GM21737 (cell line): ENCODE measurements at regions not wholly inside any gene's neighbourhood (a gene's known extent, or its start where the extent isn't known, plus 50 kb on each side); places are given as distances from the start of the nearest gene placed in this dataset.

Experiments
- ATAC-seq: cut with Tn5 transposase; IDR thresholded peaks from one replicate; pipeline ENCODE4 v1.9.1; 2021; ENCODE audit warnings: mild to moderate bottlenecking, moderate library complexity; ENCODE audit not compliant: unreplicated experiment

DNA sequence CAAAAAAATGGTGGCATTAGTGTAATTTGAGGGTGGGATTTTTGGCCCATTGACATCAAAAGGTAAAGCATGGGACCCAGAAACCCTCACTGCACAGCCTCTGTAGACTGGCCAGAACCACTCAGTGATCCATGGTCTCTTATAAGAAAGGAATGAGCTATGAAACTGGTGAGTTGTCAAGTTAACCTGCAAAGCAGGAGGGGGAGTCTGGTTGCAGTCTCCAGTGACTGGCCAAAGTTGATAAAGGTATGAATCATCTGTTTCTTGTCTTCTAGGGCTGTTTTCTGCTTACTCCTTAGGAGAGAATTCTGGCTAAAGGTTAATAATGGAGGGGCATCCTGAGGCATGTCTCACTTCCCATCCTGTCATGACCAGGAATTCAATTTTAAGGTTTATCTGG lies 325.2 kb downstream of the TLR4 start:
- ATAC-seq, result no peak

DNA sequence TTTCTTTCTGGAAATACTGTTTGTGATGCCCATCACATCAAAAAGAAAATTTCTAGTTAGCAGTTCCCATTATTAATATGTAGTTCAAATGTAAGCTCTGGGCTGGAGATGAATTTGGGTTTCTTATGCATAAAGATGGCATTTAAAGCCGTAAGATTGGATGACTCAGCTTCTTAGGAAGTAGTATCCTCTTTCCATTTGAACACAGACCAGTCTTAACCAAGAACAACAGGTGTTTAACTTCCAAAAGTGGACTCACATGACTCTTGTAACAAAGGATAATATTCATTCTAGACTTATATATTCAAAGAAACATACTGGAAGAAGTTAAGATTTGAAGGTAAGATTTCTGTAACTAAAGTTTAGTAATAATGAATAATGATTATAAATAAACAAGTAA lies 330.5 kb downstream of the TLR4 start:
- no peak for ATAC-seq

DNA sequence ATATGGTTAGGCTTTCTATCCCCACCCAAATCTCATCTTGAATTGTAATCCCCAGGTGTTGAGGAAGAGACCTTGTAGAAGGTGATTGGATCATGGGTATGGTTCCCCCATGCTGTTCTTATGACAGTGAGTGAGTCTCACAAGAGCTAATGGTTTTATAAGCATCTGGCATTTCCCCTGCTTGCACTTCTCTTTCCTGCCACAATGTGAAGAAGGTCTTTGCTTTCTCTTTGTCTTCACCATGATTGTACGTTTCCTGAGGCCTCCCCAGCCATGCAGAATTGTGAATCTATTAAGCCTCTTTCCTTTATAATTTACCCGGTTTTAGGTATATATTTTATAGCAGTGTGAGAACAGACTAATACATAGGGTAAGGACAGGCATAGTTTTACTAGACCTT lies 334.5 kb downstream of the TLR4 start:
- no peak for ATAC-seq

DNA sequence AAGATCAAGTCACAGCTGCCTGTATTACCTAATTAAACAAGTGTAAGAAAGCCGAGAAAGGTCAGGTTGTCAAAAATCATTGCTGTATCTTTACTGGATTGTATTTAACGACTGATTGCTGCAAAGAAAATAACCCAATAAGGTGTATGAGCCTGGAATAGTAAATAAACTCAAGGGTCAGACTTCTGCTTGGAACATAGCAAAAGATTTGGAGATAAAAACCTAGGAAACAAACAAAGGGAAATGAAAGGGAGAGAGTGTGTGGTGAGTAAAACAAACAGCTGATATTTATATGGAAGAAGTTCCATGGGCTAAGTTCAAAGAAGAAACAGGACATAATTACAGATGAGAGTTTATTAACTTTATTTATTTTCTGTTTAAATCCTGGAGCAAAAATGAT lies 354.0 kb downstream of the TLR4 start:
- ATAC-seq, result no peak

DNA sequence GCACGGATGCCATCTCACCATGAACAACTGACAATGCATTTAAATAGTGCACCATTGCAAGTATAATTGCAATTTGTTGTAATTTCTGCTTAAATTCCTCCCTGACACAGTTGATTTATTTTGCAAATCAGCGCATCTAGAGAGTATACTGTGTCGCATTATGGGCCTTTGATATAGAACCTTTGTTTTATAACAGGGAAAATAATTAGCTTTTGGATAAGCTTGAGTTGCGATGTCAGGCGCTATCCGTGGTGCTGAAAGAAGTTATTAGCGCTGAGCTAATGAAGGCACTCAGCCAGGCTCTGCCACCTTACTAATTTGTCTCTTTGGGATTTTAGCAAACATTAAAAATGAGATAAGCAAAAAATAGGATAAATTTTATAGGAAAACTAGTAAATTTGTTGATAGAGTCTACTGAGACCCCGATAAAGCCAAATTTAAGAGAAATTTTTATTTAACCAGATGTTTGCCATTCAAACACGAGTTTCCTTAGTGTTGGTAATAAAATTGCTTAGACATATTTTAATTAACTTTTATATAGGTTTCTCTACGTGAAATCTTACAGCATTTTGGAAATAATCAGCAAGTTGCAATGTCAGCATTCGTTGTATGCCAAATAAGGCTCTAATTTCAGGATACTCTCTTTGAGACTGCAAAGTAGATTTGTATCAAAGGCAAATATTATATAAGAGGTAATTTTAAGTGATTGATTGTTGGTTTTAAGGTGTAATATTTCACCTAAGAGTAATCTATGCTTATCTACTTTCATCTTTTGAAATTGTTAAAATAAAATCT lies 355.5 kb downstream of the TLR4 start:
- no peak for ATAC-seq

DNA sequence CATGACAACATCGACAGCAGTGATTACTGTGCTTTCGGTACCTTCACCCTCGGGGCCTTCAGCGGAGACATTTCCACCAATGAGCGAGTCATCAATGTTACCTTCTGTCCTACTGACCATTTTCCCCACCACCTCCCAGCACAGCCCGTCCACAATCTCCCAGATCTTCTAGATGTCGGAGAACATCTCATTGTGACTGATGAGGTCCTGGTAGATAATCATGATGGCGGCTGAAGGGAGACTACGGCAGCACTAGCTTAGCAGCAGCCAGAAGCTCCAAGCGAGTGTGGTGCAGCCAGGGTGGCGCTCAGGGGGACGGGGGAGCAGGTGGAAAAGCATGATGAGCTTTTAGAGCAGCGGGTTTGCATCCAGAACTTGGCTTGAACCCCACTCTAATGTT lies 379.0 kb downstream of the TLR4 start:
- no peak for ATAC-seq

DNA sequence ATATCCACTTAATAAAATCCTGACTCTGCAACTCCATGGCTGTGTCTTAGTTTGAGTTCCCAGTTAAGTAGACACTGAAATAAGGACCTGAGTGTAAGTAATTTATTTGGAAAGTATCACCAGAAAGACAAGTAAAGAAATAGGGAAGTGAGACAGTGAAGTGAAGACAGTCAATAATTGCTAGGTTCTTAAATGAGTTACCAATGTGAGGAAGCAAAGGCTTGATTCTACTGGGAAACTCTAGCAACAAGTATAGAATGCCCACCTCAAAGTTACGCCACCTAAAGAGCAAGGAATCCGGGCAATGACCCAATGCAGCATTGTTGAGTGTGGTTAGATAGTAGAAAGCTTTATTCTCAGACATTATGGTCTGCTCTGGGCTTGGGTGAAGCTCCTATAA lies 383.9 kb downstream of the TLR4 start:
- ATAC-seq, result no peak

DNA sequence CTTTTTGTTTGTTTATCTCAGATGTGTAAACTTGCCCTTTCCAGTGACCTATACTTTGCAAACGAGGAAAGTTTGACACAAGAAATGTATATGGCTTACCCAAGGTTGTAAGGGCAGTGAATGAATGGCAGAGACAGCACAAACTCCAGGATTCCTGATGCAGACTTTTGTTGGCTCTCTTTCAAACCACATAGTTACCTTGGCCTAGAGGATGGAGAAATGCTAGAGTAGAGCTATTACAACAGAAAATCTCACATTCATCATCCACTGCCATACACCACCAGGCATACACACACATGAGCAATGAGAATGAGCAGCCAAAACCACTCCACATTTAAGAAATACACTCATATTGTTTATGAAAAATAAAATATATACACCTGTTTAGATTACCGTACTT lies 387.0 kb downstream of the TLR4 start:
- ATAC-seq, result no peak

DNA sequence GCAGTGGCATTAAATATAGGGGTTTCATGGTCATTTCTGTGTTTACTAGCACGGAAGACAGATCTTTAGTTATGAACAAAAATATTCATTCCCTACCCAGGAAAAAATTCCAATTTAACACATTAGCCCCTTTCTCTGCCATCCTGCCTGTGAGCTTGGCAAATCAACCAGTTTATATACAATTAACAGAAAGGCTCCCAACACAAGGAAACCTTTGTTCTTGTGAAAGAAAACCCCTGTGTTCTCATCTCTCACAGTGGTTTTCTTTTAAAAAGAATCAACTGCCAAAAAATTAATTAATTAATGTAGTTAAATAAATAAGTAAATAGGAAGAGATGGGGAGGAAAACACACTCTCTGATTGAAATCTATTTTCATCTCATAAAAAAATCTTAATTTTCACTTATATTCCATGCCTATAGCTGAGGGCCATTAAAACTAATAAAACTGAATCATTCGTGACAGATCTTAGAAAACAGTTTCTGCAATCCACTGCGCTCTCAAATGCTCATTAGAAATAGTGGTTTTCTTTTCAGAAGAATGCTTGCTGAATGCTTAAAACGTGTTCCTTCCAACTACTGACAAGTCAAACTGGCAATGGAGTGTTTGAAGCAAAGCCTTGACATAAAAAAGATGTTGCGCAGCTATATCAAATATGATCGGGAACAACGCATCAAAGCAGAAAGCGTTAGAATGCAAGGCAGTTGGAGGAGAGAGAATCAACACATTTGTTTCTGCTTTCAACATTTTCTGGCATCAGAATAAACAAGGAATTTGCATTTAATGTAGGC lies 387.7 kb downstream of the TLR4 start:
- ATAC-seq, result no peak

DNA sequence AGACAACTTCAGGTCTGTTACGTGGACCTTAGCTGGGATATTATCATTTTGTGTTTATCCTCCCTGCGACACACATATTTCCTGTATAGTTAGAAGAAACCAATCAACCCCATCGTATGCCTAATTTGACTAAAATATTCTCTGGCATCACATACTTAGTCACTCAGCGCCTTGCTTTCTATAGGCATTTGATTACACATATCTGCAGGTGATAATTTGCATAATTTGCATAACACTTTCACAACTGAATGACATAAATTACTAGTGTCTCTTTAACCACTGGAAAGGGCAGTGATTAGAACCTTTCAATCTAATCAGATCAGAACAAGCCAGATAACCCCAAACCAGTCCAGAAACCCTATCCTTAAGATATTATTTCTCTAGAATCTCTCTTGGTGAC lies 390.2 kb downstream of the TLR4 start:
- no peak for ATAC-seq

DNA sequence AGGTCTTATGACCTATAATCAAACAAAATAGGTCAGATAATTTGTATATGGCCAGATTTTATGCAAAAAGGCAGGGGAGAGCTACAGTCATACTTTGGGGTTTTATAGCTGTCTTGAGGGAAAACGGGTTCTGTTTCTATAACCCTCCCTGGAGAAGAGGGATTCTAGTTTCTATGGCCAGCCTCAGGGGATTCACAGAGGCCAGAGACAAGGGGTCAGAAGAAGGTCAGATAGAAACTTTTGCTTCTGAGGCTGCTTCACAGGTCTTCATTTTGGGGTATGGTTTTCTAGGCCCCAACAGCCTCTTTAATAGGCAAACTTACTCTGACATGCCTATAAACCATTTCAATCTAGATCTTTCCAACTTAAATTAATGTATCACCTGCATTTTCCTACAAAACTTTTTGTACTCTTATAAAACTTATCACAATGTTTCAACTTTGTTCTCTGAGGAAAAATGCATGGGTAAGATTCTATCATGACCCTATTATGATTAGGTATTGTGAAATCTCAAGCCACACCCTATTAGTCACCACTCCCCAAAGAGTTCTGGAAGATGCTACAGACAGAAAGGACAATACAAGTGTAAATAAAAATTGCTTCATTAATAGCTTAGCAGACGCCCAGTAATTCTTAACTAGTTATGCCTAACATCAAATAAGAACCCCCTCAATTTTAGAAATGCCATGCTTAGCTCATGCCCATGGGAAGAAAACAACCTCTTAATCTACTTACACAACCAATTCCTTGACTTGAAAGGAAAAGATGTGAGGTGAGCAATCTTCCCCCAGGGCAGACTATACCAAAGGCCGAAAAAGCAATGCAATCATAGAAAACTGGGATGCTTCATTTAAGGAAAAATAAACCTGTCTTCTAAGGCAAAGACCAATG lies 396.6 kb downstream of the TLR4 start:
- ATAC-seq, result no peak

DNA sequence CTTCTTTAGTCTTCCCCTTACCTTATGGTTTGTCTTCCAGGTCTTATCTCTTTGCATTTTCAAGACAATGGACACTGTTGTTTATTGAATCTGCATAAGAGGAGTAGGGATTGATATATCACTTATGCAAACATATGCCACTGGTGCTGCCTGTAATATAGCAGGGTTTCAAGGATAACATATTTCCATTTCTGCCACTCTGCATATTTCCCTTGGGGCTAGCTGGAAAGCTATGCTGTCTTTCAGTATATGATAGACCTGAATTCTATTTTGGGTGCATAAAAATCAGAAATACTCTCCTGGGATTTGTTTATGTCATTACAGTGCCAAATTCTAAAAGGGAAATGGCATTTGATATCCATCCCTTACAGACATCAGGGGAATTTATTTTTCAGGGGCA lies 400.2 kb downstream of the TLR4 start:
- ATAC-seq, result no peak

DNA sequence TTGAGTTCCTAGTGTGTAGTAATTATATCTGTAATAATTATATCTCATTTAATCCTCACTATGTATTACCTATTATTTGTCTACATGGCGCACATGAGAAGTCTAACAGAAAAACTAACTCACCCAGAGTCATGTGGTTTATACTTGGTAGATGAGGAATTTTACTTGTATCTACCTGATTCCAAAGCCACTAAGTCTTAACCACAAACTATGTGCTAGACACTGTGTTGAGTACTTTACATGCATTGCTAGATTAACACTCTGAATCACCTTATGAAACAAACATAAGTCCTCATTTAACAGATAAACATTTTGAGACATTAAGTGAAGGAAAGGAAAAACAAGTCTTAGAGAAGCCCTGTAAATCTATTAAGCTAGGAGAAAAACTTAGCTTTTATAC lies 404.8 kb downstream of the TLR4 start:
- no peak for ATAC-seq

DNA sequence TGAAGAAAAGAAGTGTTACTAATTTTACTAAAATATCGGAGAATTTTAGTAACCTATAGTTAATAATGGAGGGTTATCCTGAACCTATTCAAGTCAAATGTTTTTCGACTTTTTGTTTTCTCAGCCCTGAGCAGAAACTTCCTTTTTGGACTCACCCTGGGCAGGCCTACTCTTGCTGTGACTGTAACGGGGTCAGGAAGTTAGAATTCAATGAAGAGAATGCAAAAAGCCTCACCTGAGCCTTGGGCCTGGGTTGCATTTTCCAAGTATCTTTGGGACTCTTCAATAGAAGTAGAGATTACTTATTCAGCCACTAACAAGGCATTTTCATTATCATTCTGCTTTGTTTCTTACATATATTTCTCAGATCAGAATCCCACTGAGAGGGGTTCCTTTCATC lies 405.3 kb downstream of the TLR4 start:
- no peak for ATAC-seq

DNA sequence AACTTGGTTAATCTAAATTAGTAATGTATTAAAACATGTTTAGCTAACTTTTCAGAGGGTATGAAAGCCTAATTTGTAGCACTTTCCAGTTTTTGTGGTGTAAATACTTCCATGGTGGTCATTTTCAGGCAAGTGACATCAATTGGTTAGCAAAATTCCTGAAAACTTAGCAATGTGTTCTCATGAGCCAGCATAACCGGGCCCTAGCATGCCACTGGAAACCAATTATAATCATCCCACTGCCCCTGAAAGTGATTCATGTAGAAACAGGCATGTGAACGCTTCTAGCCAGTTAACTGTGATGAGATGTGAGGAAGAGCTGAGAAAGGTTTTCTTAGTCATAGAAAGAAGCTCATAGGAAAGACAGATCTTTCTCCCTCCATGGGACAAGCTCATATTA lies 417.2 kb downstream of the TLR4 start:
- ATAC-seq, result no peak

DNA sequence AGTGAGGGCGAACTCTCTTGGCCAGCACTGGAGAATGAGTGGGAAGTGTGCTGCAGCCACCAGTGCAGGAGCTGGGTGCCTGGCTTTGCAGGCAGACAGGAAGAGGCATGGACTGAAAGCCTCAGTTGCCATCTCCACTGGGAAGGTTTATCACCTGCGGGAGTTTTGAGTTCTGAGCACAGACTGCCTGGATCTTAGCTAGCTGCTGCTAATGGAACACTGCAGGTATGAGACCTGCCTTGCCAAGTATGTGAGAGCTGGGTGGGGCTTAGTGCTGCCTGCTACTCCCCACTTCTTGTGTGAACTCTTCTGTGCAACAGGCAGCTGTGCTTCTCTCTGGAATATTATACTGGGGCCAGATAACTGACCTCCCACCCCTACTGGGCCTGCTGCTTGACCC lies 424.1 kb downstream of the TLR4 start:
- ATAC-seq, result no peak

DNA sequence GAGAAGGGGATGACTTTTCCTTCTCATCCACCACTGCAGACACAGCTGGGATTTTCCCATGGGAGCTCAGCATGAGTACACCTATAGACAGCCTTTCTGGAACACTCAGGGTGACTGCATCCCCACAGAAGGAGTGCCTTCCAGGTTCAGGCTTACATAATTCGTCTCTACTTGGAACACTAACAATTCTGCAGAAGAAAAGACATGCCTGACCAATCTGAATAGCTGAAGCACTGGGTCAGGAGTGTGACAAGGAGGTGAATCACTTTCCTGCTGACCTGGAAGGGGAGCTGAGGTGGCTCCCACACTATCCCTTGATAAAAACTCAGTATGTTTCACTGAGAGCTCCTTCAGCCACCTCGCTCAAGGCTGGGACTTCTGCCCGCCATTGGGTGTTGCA lies 425.3 kb downstream of the TLR4 start:
- no peak for ATAC-seq

DNA sequence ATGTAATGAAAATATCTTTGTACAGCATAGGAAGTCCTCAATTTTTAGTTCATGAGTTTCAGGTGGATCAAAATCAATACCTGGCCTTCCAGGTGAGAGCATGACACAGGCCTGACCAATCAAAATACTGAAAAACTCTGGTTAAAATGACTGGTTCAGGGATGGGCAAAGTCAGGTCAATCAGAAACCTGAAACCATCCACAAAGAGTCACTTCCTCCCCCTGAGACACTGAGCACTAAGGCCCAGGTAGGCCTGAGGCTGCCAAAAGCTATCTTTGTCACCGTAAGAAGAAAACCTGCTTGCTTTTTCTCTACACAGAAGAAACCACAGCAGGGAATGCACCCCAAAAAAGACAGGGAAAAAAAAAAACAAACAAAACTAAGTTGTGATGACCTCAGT lies 444.8 kb downstream of the TLR4 start:
- ATAC-seq, result no peak

DNA sequence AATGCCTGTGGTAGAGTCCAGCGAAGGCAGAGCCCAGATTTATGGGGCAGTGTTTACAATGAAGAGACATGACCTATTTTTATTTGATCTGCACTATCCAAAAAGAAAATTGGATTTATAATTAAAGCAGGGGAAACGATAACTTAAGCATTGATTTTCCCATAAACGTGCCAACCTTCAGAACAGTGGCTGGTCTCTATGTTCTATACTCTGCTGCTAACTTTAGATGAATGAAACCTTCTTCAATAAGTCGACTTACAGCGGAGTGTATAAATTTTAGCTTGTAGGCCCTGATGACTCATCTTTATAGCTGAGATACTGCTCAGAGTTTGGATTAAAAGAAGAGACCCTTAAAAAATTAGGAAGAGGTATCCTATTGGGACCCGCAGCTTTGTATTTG lies 452.6 kb downstream of the TLR4 start:
- no peak for ATAC-seq

DNA sequence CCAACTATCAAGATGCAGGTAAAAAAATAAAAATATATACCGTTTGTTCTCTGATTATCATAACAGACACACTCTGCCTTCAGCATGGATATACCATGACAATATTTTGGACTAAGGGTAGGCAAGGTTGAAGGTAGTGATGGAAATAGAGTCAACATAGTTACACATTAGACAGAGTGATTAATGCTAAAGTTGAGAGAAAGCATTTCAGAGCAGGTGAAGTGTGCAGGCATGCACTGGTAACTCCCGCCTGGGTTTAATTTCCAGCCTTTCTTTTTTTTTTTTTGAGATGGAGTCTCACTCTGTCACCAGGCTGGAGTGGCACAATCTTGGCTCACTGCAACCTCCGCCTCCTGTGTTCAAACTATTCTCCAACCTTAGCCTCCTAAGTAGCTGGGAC lies 458.5 kb downstream of the TLR4 start:
- ATAC-seq, result no peak

DNA sequence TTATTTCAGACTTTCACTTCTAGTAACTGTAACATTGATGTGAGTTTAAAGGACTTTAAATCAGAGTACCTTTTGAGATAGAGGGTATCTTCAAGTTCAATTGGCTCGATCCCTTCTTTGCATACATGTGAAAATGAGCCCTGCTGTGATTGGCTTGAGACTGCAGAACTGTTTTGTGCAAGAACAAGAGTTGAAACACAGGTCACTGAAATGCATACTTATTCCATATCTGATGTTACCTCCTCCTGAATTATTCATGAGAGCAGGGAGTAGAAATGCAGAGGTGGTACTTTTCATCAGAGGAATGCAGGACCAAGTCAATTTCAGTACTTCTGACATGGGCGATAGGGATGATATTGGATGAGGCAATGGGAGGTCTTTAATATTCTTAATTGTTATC lies 459.5 kb downstream of the TLR4 start:
- ATAC-seq, result no peak

DNA sequence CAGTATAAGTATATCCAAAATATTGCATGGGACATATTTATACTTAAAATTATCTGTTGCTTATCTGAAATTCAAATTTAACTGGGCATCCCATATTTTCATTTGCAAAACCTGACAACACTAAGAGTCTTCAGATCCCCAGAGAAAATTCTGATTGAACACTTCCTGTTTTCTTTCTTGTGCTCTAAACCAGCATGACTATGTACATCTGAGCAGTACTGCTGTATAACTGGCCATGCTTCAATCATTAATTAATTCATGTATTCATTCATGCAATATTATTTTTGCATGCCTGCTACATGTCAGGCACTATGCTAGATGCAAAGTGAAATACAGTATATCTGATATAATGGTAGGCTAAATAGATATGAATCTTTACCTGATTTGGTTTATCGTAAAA lies 461.2 kb downstream of the TLR4 start:
- no peak for ATAC-seq
